Keratinocyte (primary cell): ENCODE measurements at regions not wholly inside any gene's neighbourhood (a gene's known extent, or its start where the extent isn't known, plus 50 kb on each side); places are given as distances from the start of the nearest gene placed in this dataset.

Source experiments
- DNase-seq: peaks from one replicate; pipeline ENCODE4 v3.0.0-alpha.2; 2011; ENCODE audit warnings: low read depth, missing footprints, low spot score
- FAIRE-seq: peaks from 2 replicates; lab custom pipeline; 2011; peaks lifted over from hg19 to GRCh38; lab: Jason Lieb, UNC
- H2AFZ ChIP-seq: 2 replicates; pipeline ENCODE4 v1.6.0; 2012; ENCODE audit warnings: low read length, control low read depth, inconsistent platforms; ENCODE audit not compliant: control insufficient read depth
- H3K27ac ChIP-seq: 2 replicates; pipeline ENCODE4 v1.5.1; 2011; ENCODE audit warnings: low read length; ENCODE audit not compliant: control insufficient read depth, insufficient read depth
- H3K27me3 ChIP-seq: 3 replicates; pipeline ENCODE4 v1.6.0; 2011; ENCODE audit warnings: low read length; ENCODE audit not compliant: control insufficient read depth, insufficient read depth; ENCODE audit errors: extremely low read depth
- H3K36me3 ChIP-seq, 2 experiments: 2 replicates in 1 of 2; 3 replicates in 1 of 2; pipeline ENCODE4 v1.5.1; 2011; ENCODE audit warnings: low read length in 2 of 2, mild to moderate bottlenecking in 1 of 2; ENCODE audit not compliant: control insufficient read depth in 2 of 2, insufficient read depth in 2 of 2; ENCODE audit errors: extremely low read depth in 1 of 2
- H3K4me1 ChIP-seq: 3 replicates; pipeline ENCODE4 v1.5.1; 2011; ENCODE audit warnings: low read length; ENCODE audit not compliant: control insufficient read depth, insufficient read depth; ENCODE audit errors: extremely low read depth
- H3K4me2 ChIP-seq: 3 replicates; pipeline ENCODE4 v1.6.0; 2011; ENCODE audit warnings: low read depth, low read length; ENCODE audit not compliant: control insufficient read depth, insufficient read depth; ENCODE audit errors: extremely low read depth
- H3K4me3 ChIP-seq, 3 experiments: fragments of 200-600 bp in 1 of 3; sonication (generic) in 1 of 3; 2 replicates in 2 of 3; 3 replicates in 1 of 3; pipeline ENCODE4 v1.5.1; 2011 to 2016; ENCODE audit warnings: low read length in 3 of 3, mild to moderate bottlenecking in 3 of 3, control low read depth in 2 of 3, inconsistent platforms in 1 of 3, low read depth in 1 of 3, mixed read lengths in 1 of 3, mixed run types in 1 of 3, moderate library complexity in 1 of 3; ENCODE audit not compliant: control insufficient read depth in 2 of 3, insufficient read depth in 2 of 3; ENCODE audit errors: extremely low read depth in 1 of 3
- H3K79me2 ChIP-seq: 2 replicates; pipeline ENCODE4 v1.6.0; 2012; ENCODE audit warnings: low read length; ENCODE audit not compliant: control insufficient read depth, insufficient read depth
- H3K9ac ChIP-seq: 3 replicates; pipeline ENCODE4 v1.6.0; 2011; ENCODE audit warnings: low read length; ENCODE audit not compliant: control insufficient read depth, insufficient read depth; ENCODE audit errors: extremely low read depth
- H3K9me1 ChIP-seq: 3 replicates; pipeline ENCODE4 v1.6.0; 2011; ENCODE audit warnings: low read length; ENCODE audit not compliant: control insufficient read depth, insufficient read depth; ENCODE audit errors: extremely low read depth
- H3K9me3 ChIP-seq: 2 replicates; pipeline ENCODE4 v1.5.1; 2012; ENCODE audit warnings: low read depth, low read length; ENCODE audit not compliant: control insufficient read depth
- H4K20me1 ChIP-seq: 3 replicates; pipeline ENCODE4 v1.6.0; 2011; ENCODE audit warnings: low read length; ENCODE audit not compliant: control insufficient read depth, insufficient read depth; ENCODE audit errors: extremely low read depth
- CTCF ChIP-seq, 3 experiments: IDR thresholded peaks in 1 of 3; conservative IDR thresholded peaks in 1 of 3; optimal IDR thresholded peaks in 1 of 3; 2 replicates in 2 of 3; 3 replicates in 1 of 3; pipeline versions ENCODE3 to v1.5.1; 2011; ENCODE audit warnings: low read length in 3 of 3, mild to moderate bottlenecking in 3 of 3, moderate library complexity in 2 of 3, control low read depth in 1 of 3, inconsistent platforms in 1 of 3; ENCODE audit not compliant: insufficient read depth in 2 of 3; ENCODE audit errors: extremely low read depth in 1 of 3
- EZH2 ChIP-seq: IDR thresholded peaks from one replicate; pipeline ENCODE4 v1.6.1; 2012; ENCODE audit warnings: inconsistent platforms, mild to moderate bottlenecking, low read length, moderate library complexity
- dilution Hi-C: fragments of 300-500 bp; cut with MboI; formaldehyde crosslinking; loops from one replicate; pipeline ENCODE4 v1.7.0; 2020; ENCODE audit warnings: low sequenced_read_pairs; ENCODE audit not compliant: extremely low pct_ligation_motif_present

GRCh38 chr2:175871331-175872004, 130.6 kb downstream of the LNPK start:
- TF ChIP-seq EZH2 = no peak
- no peak for TF ChIP-seq CTCF (optimal IDR thresholded peaks at IDR 0.05 in 1 of 3, IDR thresholded peaks at IDR 0.05 in 1 of 3, conservative IDR thresholded peaks at IDR 0.05 in 1 of 3; ENCODE audit: extremely low read depth in 1 of 3, insufficient read depth in 2 of 3, low read length in 3 of 3)
- Histone ChIP-seq H3K27ac (no peak overlapping the region), H3K79me2 (no peaks in the 10 kb centered on the region), H2AFZ (no peak overlapping the region), H3K36me3 (no peaks in the 10 kb centered on the region), H4K20me1 (no peaks in the 10 kb centered on the region), H3K4me3 (no peak overlapping the region), H3K27me3 (no peaks in the 10 kb centered on the region), H3K4me1 (no peaks in the 10 kb centered on the region), H3K9ac (no peak overlapping the region), H3K4me2 (no peak overlapping the region), H3K9me3 (no peaks in the 10 kb centered on the region), H3K9me1 (no peaks in the 10 kb centered on the region)
- dilution Hi-C loops = no loop called here
- DNase-seq = no peak
- FAIRE-seq = no peak

GRCh38 chr2:175865716-175866115, 136.4 kb downstream of the LNPK start:
- H3K27me3 ChIP-seq = no peaks in the 10 kb centered on the region
- TF ChIP-seq CTCF (optimal IDR thresholded peaks at IDR 0.05 in 1 of 3, IDR thresholded peaks at IDR 0.05 in 1 of 3, conservative IDR thresholded peaks at IDR 0.05 in 1 of 3; ENCODE audit: extremely low read depth in 1 of 3, insufficient read depth in 2 of 3, low read length in 3 of 3) (no peak), EZH2 (no peak)

More at GRCh38 chr2:175865716-175866115, 136.4 kb downstream of the LNPK start:
- no peak overlapping the region for H3K4me2 ChIP-seq
- no peak overlapping the region for H2AFZ ChIP-seq
- no peaks in the 10 kb centered on the region for H3K9me1 ChIP-seq
- H3K36me3 ChIP-seq = no peaks in the 10 kb centered on the region
- no peaks in the 10 kb centered on the region for H3K79me2 ChIP-seq
- H3K4me3 ChIP-seq = no peak overlapping the region
- DNase-seq (no peak), FAIRE-seq (no peak)
- no peak overlapping the region for H3K9ac ChIP-seq
- H4K20me1 ChIP-seq = no peaks in the 10 kb centered on the region
- dilution Hi-C loops = no loop called here
- no peaks in the 10 kb centered on the region for H3K9me3 ChIP-seq
- no peak overlapping the region for H3K27ac ChIP-seq
- no peaks in the 10 kb centered on the region for H3K4me1 ChIP-seq
